Endothelial cell of umbilical vein (primary cell): ENCODE measurements at regions not wholly inside any gene's neighbourhood (a gene's known extent, or its start where the extent isn't known, plus 50 kb on each side); places are given as distances from the start of the nearest gene placed in this dataset.

Experiments used
- BruUV-seq: library from RNA; stranded (reverse); fragments of 400-500 nt; replicated peaks from 2 replicates; lab custom pipeline; 2021; lab: Mats Ljungman, UMichigan
- CTCF ChIA-PET: fragments of 300-600, 350-600 bp; sonication (Branson Sonifier 250); formaldehyde crosslinking; loops from one replicate; lab custom pipeline; 2021; ENCODE audit warnings: antibody characterized with exemption, inconsistent platforms; lab: Charles Lee
- POLR2A ChIA-PET: fragments of 300-600, 350-600 bp; sonication (Branson Sonifier 250); formaldehyde crosslinking; loops from one replicate; lab custom pipeline; 2021; ENCODE audit warnings: antibody characterized with exemption, inconsistent platforms; lab: Charles Lee
- DNase-seq: peaks from one replicate; pipeline ENCODE4 v3.0.0-alpha.2; 2011; ENCODE audit warnings: low read depth, low spot score
- FAIRE-seq: peaks from 2 replicates; lab custom pipeline; 2011; peaks lifted over from hg19 to GRCh38; lab: Jason Lieb, UNC
- H2AFZ ChIP-seq: 2 replicates; pipeline ENCODE4 v1.6.0; 2012; ENCODE audit warnings: low read depth, low read length, control low read depth, inconsistent platforms
- H3K27ac ChIP-seq: 2 replicates; pipeline ENCODE4 v1.5.1; 2011; ENCODE audit warnings: low read depth, mild to moderate bottlenecking, control low read depth, low read length, moderate library complexity; ENCODE audit not compliant: insufficient read depth
- H3K27me3 ChIP-seq, 2 experiments: 2 replicates each; pipeline versions ENCODE4 v1.6.0 to v1.6.1; 2011; ENCODE audit warnings: low read length in 2 of 2, mixed read lengths in 1 of 2; ENCODE audit not compliant: control insufficient read depth in 2 of 2, insufficient read depth in 2 of 2
- H3K36me3 ChIP-seq, 2 experiments: 2 replicates in 1 of 2; 3 replicates in 1 of 2; pipeline ENCODE4 v1.5.1; 2011; ENCODE audit warnings: low read length in 2 of 2, mild to moderate bottlenecking in 1 of 2, moderate library complexity in 1 of 2; ENCODE audit not compliant: control insufficient read depth in 2 of 2, insufficient read depth in 2 of 2; ENCODE audit errors: extremely low read depth in 1 of 2
- H3K4me1 ChIP-seq: 3 replicates; pipeline ENCODE4 v1.5.1; 2011; ENCODE audit warnings: mild to moderate bottlenecking, low read length; ENCODE audit not compliant: control insufficient read depth, insufficient read depth; ENCODE audit errors: extremely low read depth
- H3K4me2 ChIP-seq: 2 replicates; pipeline ENCODE4 v1.6.1; 2011; ENCODE audit warnings: low read length, control low read depth, mixed read lengths; ENCODE audit not compliant: insufficient read depth
- H3K4me3 ChIP-seq, 3 experiments: fragments of 200-600 bp in 1 of 3; sonication (generic), shearing (Covaris generic) in 1 of 3; replicated peaks in 1 of 3; 2 replicates each; pipeline ENCODE4 v1.5.1; 2011 to 2016; ENCODE audit warnings: control low read depth in 3 of 3, low read length in 3 of 3, mild to moderate bottlenecking in 2 of 3, inconsistent platforms in 1 of 3, low read depth in 1 of 3, moderate library complexity in 1 of 3; ENCODE audit not compliant: insufficient read depth in 1 of 3
- H3K79me2 ChIP-seq: 2 replicates; pipeline ENCODE4 v1.6.0; 2012; ENCODE audit warnings: low read length, inconsistent platforms; ENCODE audit not compliant: control insufficient read depth, insufficient read depth
- H3K9ac ChIP-seq: replicated peaks from 2 replicates; pipeline ENCODE3; 2011; ENCODE audit warnings: low read length, control low read depth; ENCODE audit not compliant: insufficient read depth; ENCODE audit errors: extremely low read depth
- H3K9me1 ChIP-seq: replicated peaks from 3 replicates; pipeline ENCODE4 v1.6.0; 2011; ENCODE audit warnings: mild to moderate bottlenecking, low read length; ENCODE audit not compliant: control insufficient read depth, insufficient read depth; ENCODE audit errors: extremely low read depth
- H3K9me3 ChIP-seq: replicated peaks from 2 replicates; pipeline ENCODE4 v1.5.1; 2012; ENCODE audit warnings: low read length, inconsistent platforms; ENCODE audit not compliant: control insufficient read depth, insufficient read depth
- H4K20me1 ChIP-seq: replicated peaks from 2 replicates; pipeline ENCODE3; 2011; ENCODE audit warnings: mild to moderate bottlenecking, low read length; ENCODE audit not compliant: control insufficient read depth, insufficient read depth; ENCODE audit errors: extremely low read depth
- EZH2 ChIP-seq: IDR thresholded peaks from 2 replicates; pipeline ENCODE4 v1.6.1; 2012; ENCODE audit warnings: borderline replicate concordance, low read depth, mild to moderate bottlenecking, moderate library complexity, low read length, inconsistent platforms; ENCODE audit not compliant: severe bottlenecking
- FOS ChIP-seq: IDR thresholded peaks from 2 replicates; pipeline ENCODE4 v1.6.1; 2011; ENCODE audit warnings: mild to moderate bottlenecking, low read length, moderate library complexity, borderline replicate concordance; ENCODE audit not compliant: insufficient read depth
- GATA2 ChIP-seq: IDR thresholded peaks from 2 replicates; pipeline ENCODE4 v1.7.0; 2011; ENCODE audit warnings: low read depth, mild to moderate bottlenecking, moderate library complexity, mixed read lengths, low read length; ENCODE audit not compliant: insufficient read length, insufficient read depth
- JUN ChIP-seq: IDR thresholded peaks from 2 replicates; pipeline ENCODE4 v1.6.1; 2011; ENCODE audit warnings: borderline replicate concordance, low read depth; ENCODE audit not compliant: insufficient read length, insufficient read depth
- MYC ChIP-seq: IDR thresholded peaks from one replicate; pipeline ENCODE4 v1.6.1; 2011; ENCODE audit warnings: mild to moderate bottlenecking, low read depth, low read length
- POLR2A ChIP-seq: IDR thresholded peaks from 2 replicates; pipeline ENCODE4 v1.6.1; 2012; ENCODE audit warnings: low read depth, mild to moderate bottlenecking, control low read depth, low read length
- POLR2AphosphoS5 ChIP-seq: IDR thresholded peaks from 2 replicates; pipeline ENCODE4 v1.6.1; 2012; ENCODE audit warnings: low read depth, mild to moderate bottlenecking, control low read depth, low read length, moderate library complexity; ENCODE audit not compliant: insufficient read depth
- dilution Hi-C: fragments of 300-500 bp; cut with MboI; formaldehyde crosslinking; loops from one replicate; pipeline ENCODE4 v1.15.0; 2019; ENCODE audit warnings: low sequenced_read_pairs; ENCODE audit not compliant: extremely low pct_ligation_motif_present
- intact Hi-C: fragments of 100-400 bp; cut with micrococcal nuclease; formaldehyde crosslinking; loops from one replicate; pipeline ENCODE4 v1.10.0; 2022
- TF ChIP-seq, protein P1 (sequence below): IDR thresholded peaks from 2 replicates; pipeline ENCODE4 v1.6.1; 2011; ENCODE audit not compliant: insufficient read depth, insufficient read length
- TF ChIP-seq, protein P2 (sequence below), 2 donors: IDR thresholded peaks; 1 replicate in 1 of 2; 2 replicates in 1 of 2; pipeline ENCODE4 v1.5.1; 2011; ENCODE audit warnings: low read length in 2 of 2, mild to moderate bottlenecking in 2 of 2, moderate library complexity in 2 of 2, control low read depth in 1 of 2, inconsistent platforms in 1 of 2, low read depth in 1 of 2; ENCODE audit not compliant: insufficient read depth in 1 of 2; ENCODE audit errors: extremely low read depth in 1 of 2

DNA sequence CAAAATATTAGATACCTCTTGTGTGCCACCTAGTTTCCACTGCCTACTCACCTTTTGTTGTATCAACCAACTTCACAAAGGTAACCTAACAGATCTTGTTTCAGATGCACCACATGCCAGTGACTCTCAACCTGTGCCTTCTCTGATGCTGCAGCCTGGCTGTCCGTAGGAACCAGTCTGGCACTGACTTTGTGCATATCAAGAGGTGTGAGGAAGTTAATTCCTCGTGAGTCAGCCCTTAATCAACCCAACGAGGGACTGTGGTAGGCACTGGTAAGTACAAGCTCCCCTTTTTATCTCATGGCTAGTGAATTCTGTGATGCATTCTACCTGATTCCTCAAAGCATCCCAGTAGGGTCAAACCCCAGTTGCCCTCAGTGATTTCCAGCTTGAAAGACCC lies 215.4 kb upstream of the CTNND2 start:
- dilution Hi-C loops, result no loop called here
- FAIRE-seq (no peak), DNase-seq (no peak)
- peaks cover 8% of the 10 kb centered on the region for H3K9me3 ChIP-seq
- CTCF ChIA-PET, result no interaction called here
- intact Hi-C loops, result no loop called here
- POLR2A ChIA-PET, result no interaction called here
- no peak overlapping the region for H3K4me3 ChIP-seq
- TF ChIP-seq, protein P1, sequence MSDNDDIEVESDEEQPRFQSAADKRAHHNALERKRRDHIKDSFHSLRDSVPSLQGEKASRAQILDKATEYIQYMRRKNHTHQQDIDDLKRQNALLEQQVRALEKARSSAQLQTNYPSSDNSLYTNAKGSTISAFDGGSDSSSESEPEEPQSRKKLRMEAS, result no peak
- no peak for TF ChIP-seq GATA2
- TF ChIP-seq POLR2AphosphoS5, result no peak
- TF ChIP-seq FOS, result no peak
- TF ChIP-seq JUN, result no peak
- TF ChIP-seq POLR2A, result no peak
- TF ChIP-seq, protein P2, sequence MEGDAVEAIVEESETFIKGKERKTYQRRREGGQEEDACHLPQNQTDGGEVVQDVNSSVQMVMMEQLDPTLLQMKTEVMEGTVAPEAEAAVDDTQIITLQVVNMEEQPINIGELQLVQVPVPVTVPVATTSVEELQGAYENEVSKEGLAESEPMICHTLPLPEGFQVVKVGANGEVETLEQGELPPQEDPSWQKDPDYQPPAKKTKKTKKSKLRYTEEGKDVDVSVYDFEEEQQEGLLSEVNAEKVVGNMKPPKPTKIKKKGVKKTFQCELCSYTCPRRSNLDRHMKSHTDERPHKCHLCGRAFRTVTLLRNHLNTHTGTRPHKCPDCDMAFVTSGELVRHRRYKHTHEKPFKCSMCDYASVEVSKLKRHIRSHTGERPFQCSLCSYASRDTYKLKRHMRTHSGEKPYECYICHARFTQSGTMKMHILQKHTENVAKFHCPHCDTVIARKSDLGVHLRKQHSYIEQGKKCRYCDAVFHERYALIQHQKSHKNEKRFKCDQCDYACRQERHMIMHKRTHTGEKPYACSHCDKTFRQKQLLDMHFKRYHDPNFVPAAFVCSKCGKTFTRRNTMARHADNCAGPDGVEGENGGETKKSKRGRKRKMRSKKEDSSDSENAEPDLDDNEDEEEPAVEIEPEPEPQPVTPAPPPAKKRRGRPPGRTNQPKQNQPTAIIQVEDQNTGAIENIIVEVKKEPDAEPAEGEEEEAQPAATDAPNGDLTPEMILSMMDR (IDR thresholded peaks at IDR 0.05; ENCODE audit: extremely low read depth in 1 of 2, insufficient read depth in 1 of 2, low read depth in 1 of 2, low read length in 2 of 2), result no peak
- TF ChIP-seq EZH2, result no peak
- TF ChIP-seq MYC, result no peak
- no peaks in the 10 kb centered on the region for H3K27me3 ChIP-seq
- H3K36me3 ChIP-seq, result no peaks in the 10 kb centered on the region
- no peaks in the 10 kb centered on the region for H4K20me1 ChIP-seq
- H3K27ac ChIP-seq, result no peak overlapping the region
- no peak overlapping the region for H2AFZ ChIP-seq
- no peaks in the 10 kb centered on the region for H3K9me1 ChIP-seq
- H3K4me1 ChIP-seq, result no peaks in the 10 kb centered on the region
- H3K4me2 ChIP-seq, result no peak overlapping the region
- BruUV-seq, result no TSS peak
- no peak overlapping the region for H3K9ac ChIP-seq
- H3K79me2 ChIP-seq, result no peaks in the 10 kb centered on the region
